ENCODE measurements at regions not wholly inside any gene's neighbourhood (a gene's known extent, or its start where the extent isn't known, plus 50 kb on each side); places are given as distances from the start of the nearest gene placed in this dataset.

- TF ChIP-seq CTCF (IDR thresholded peaks at IDR 0.05), result no peak
- Histone ChIP-seq H3K36me3 (no peaks in the 10 kb centered on the region), H3K9me3 (no peaks in the 10 kb centered on the region), H3K4me3 (no peak overlapping the region), H3K27ac (no peak overlapping the region), H3K4me1 (no peaks in the 10 kb centered on the region), H3K27me3 (no peaks in the 10 kb centered on the region)
- intact Hi-C loops (cut with DNase I), result no loop called here
- DNase-seq (no peak), ATAC-seq (no peak)
These were observed 71.1 kb upstream of the RAP2B start for GRCh38 chr3:153090973-153091372.

DNA sequence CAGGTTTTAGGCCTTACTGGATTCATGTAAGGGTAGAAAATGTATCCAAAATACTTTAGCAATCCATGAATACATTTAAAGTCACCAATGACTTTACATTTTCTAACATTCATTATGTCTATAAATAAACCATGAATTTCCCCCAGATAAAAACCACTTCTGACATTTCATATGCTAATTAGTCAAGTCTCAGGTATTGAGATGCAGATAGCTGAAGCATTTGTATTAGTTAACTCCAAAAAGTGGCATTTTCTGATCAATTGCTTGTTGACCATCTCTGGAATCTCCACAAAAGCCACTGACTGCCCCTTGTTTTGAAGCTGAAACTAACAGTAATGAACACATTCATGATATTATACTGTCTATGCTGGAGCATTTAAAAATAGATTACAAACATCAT lies 68.4 kb upstream of the RAP2B start:
- intact Hi-C loops (cut with DNase I), result no loop called here
- no peaks in the 10 kb centered on the region for H3K9me3 ChIP-seq
- ATAC-seq (no peak), DNase-seq (no peak)
- H3K36me3 ChIP-seq, result no peaks in the 10 kb centered on the region
- H3K4me3 ChIP-seq, result no peak overlapping the region
- TF ChIP-seq CTCF (IDR thresholded peaks at IDR 0.05), result no peak
- H3K27ac ChIP-seq, result no peak overlapping the region
- no peaks in the 10 kb centered on the region for H3K4me1 ChIP-seq
- H3K27me3 ChIP-seq, result no peaks in the 10 kb centered on the region

GRCh38 chr3:153094386-153094785 lies 67.6 kb upstream of the RAP2B start:
- no peaks in the 10 kb centered on the region for H3K4me1 ChIP-seq
- intact Hi-C loops (cut with DNase I), result no loop called here
- DNase-seq (no peak), ATAC-seq (no peak)
- H3K36me3 ChIP-seq, result no peaks in the 10 kb centered on the region
- H3K27ac ChIP-seq, result no peak overlapping the region
- H3K9me3 ChIP-seq, result no peaks in the 10 kb centered on the region
- H3K4me3 ChIP-seq, result no peak overlapping the region
- no peak for TF ChIP-seq CTCF (IDR thresholded peaks at IDR 0.05)
- no peaks in the 10 kb centered on the region for H3K27me3 ChIP-seq

- intact Hi-C loops (cut with DNase I), result no loop called here
- TF ChIP-seq CTCF (IDR thresholded peaks at IDR 0.05), result no peak
- ATAC-seq, result peak; percentile 31
These were observed 66.6 kb upstream of the RAP2B start for GRCh38 chr3:153095441-153095840.

DNA sequence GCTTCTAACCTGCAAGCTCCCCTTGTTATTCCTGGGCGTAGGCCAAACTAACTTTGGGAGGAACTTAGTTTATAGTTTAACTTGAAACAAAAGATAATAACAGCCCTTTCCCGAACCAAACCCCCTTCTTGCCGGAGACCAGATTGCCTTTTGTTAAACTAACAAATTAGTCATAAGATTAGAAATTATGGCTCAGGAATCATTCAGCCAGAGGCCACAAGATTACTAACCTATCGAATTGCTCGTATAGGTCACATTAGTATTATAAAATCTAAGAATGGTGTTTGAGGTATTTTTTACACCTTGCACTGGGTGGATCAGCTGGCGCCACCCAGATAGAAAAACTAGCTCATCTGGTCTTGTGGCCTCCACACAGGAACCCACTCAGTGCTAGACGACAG lies 65.3 kb upstream of the RAP2B start:
- ATAC-seq, result no peak
- H3K4me1 ChIP-seq, result no peaks in the 10 kb centered on the region
- H3K36me3 ChIP-seq, result no peaks in the 10 kb centered on the region
- H3K27ac ChIP-seq, result no peak overlapping the region
- intact Hi-C loops (cut with DNase I), result no loop called here
- no peak for DNase-seq
- H3K27me3 ChIP-seq, result no peaks in the 10 kb centered on the region
- no peak overlapping the region for H3K4me3 ChIP-seq
- no peak for TF ChIP-seq CTCF (IDR thresholded peaks at IDR 0.05)
- no peaks in the 10 kb centered on the region for H3K9me3 ChIP-seq

More at GRCh38 chr3:153095441-153095840, 66.6 kb upstream of the RAP2B start:
- Histone ChIP-seq H3K27me3 (no peaks in the 10 kb centered on the region), H3K36me3 (no peaks in the 10 kb centered on the region), H3K4me1 (no peaks in the 10 kb centered on the region), H3K9me3 (no peaks in the 10 kb centered on the region), H3K4me3 (no peak overlapping the region), H3K27ac (no peak overlapping the region)
- no peak for DNase-seq

Measured in left lung (tissue), 4 donors.